Thyroid gland (tissue), 4 donors: ENCODE measurements at regions not wholly inside any gene's neighbourhood (a gene's known extent, or its start where the extent isn't known, plus 50 kb on each side); places are given as distances from the start of the nearest gene placed in this dataset.

ENCODE experiments used
- POLR2A ChIP-seq, 2 donors: fragments of 450-650 bp; IDR thresholded peaks; one replicate each; pipeline ENCODE4 v1.6.1; 2017; ENCODE audit warnings: antibody characterized with exemption in 2 of 2, mild to moderate bottlenecking in 2 of 2, moderate library complexity in 1 of 2
- TF ChIP-seq, protein P1 (sequence below), 6 experiments: fragments of 200-600 bp in 3 of 6; fragments of 450-650 bp in 3 of 6; sonication (generic) in 3 of 6; IDR thresholded peaks; one replicate each; pipeline ENCODE4 v1.5.1; 2016 to 2019; ENCODE audit warnings: antibody characterized with exemption in 6 of 6, mild to moderate bottlenecking in 2 of 6, inconsistent platforms in 1 of 6, moderate library complexity in 1 of 6

- TF ChIP-seq, protein P1, sequence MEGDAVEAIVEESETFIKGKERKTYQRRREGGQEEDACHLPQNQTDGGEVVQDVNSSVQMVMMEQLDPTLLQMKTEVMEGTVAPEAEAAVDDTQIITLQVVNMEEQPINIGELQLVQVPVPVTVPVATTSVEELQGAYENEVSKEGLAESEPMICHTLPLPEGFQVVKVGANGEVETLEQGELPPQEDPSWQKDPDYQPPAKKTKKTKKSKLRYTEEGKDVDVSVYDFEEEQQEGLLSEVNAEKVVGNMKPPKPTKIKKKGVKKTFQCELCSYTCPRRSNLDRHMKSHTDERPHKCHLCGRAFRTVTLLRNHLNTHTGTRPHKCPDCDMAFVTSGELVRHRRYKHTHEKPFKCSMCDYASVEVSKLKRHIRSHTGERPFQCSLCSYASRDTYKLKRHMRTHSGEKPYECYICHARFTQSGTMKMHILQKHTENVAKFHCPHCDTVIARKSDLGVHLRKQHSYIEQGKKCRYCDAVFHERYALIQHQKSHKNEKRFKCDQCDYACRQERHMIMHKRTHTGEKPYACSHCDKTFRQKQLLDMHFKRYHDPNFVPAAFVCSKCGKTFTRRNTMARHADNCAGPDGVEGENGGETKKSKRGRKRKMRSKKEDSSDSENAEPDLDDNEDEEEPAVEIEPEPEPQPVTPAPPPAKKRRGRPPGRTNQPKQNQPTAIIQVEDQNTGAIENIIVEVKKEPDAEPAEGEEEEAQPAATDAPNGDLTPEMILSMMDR (IDR thresholded peaks at IDR 0.05): no peak
- no peak for TF ChIP-seq POLR2A (IDR thresholded peaks at IDR 0.05)
These were observed 260.2 kb upstream of the PRKCQ start for GRCh38 chr10:6840201-6840691.
